Astrocyte (in vitro differentiated cells and primary cell): ENCODE measurements at regions not wholly inside any gene's neighbourhood (a gene's known extent, or its start where the extent isn't known, plus 50 kb on each side); places are given as distances from the start of the nearest gene placed in this dataset.

ENCODE experiments used
- DNase-seq: peaks from one replicate; pipeline ENCODE4 v3.0.0-alpha.2; 2010; ENCODE audit warnings: low read depth
- FAIRE-seq: peaks from 2 replicates; lab custom pipeline; 2011; peaks lifted over from hg19 to GRCh38; lab: Jason Lieb, UNC
- H2AFZ ChIP-seq: 2 replicates; pipeline ENCODE4 v1.6.0; 2012; ENCODE audit warnings: low read depth, low read length, inconsistent platforms
- H3K27ac ChIP-seq: 2 replicates; pipeline ENCODE4 v1.5.1; 2011; ENCODE audit warnings: low read depth, low read length, inconsistent platforms
- H3K27me3 ChIP-seq: 2 replicates; pipeline ENCODE4 v1.6.0; 2011; ENCODE audit warnings: low read length, inconsistent platforms; ENCODE audit not compliant: insufficient read depth
- H3K36me3 ChIP-seq: 2 replicates; pipeline ENCODE4 v1.5.1; 2011; ENCODE audit warnings: low read length, inconsistent platforms; ENCODE audit not compliant: insufficient read depth
- H3K4me1 ChIP-seq: 2 replicates; pipeline ENCODE4 v1.5.1; 2011; ENCODE audit warnings: low read length, inconsistent platforms; ENCODE audit not compliant: insufficient read depth
- H3K4me2 ChIP-seq: 2 replicates; pipeline ENCODE4 v1.6.0; 2012; ENCODE audit warnings: low read length, inconsistent platforms
- H3K4me3 ChIP-seq: 2 replicates; pipeline ENCODE4 v1.5.1; 2011; ENCODE audit warnings: low read depth, mild to moderate bottlenecking, low read length, inconsistent platforms; ENCODE audit not compliant: insufficient read depth
- H3K79me2 ChIP-seq: 2 replicates; pipeline ENCODE4 v1.6.0; 2012; ENCODE audit warnings: mild to moderate bottlenecking, low read length, inconsistent platforms; ENCODE audit not compliant: insufficient read depth
- H3K9ac ChIP-seq: 2 replicates; pipeline ENCODE4 v1.6.0; 2012; ENCODE audit warnings: mild to moderate bottlenecking, low read length, inconsistent platforms
- H3K9me3 ChIP-seq: 2 replicates; pipeline ENCODE4 v1.5.1; 2012; ENCODE audit warnings: low read depth, mild to moderate bottlenecking, low read length, inconsistent platforms; ENCODE audit not compliant: insufficient read depth
- H4K20me1 ChIP-seq: 2 replicates; pipeline ENCODE4 v1.6.0; 2012; ENCODE audit warnings: low read length, inconsistent platforms; ENCODE audit not compliant: insufficient read depth
- H3K27ac Mint-ChIP-seq: one replicate; pipeline ENCODE4 v1.8.0; 2021; ENCODE audit warnings: mild to moderate bottlenecking, mixed read lengths; ENCODE audit not compliant: unreplicated experiment
- H3K27me3 Mint-ChIP-seq: one replicate; pipeline ENCODE4 v1.8.0; 2021; ENCODE audit warnings: low read depth, mixed read lengths; ENCODE audit not compliant: unreplicated experiment
- H3K36me3 Mint-ChIP-seq: one replicate; pipeline ENCODE4 v1.8.0; 2021; ENCODE audit warnings: low read depth, mixed read lengths; ENCODE audit not compliant: unreplicated experiment
- H3K4me1 Mint-ChIP-seq: one replicate; pipeline ENCODE4 v1.8.0; 2021; ENCODE audit warnings: low read depth, mixed read lengths; ENCODE audit not compliant: unreplicated experiment
- H3K4me3 Mint-ChIP-seq: one replicate; pipeline ENCODE4 v1.8.0; 2021; ENCODE audit warnings: mild to moderate bottlenecking, moderate library complexity, mixed read lengths; ENCODE audit not compliant: unreplicated experiment
- H3K9me3 Mint-ChIP-seq: one replicate; pipeline ENCODE4 v1.8.0; 2021; ENCODE audit warnings: mild to moderate bottlenecking, mixed read lengths; ENCODE audit not compliant: unreplicated experiment
- CTCF ChIP-seq: IDR thresholded peaks from 2 replicates; pipeline ENCODE4 v1.5.1; 2011; ENCODE audit warnings: low read depth, mild to moderate bottlenecking, inconsistent platforms, low read length, moderate library complexity; ENCODE audit not compliant: insufficient read depth
- EZH2 ChIP-seq: IDR thresholded peaks from 2 replicates; pipeline ENCODE4 v1.6.1; 2012; ENCODE audit warnings: mild to moderate bottlenecking, low read length, inconsistent platforms; ENCODE audit not compliant: insufficient read depth

DNA sequence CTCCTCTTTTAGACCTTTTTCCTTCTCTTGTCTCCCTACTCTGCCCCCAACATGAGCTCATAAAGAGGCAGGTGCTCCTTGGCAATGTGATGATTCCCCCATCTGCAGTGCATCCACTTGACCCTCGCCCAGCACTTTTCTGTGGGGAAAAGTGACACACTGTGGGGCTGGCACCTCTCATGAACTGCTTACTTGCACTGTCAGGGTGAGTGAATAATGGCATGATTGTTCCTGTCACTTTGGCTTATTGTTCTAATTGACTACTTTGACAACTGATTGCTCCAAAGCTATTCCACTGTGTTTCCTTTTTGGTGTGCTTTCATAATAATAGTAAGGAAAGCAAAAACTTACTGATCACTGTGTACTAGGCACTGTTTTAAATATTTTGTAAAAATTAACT is 253.3 kb upstream of the SUCLG2 start:
- H3K9ac ChIP-seq: no peak overlapping the region
- no peak overlapping the region for H3K27ac Mint-ChIP-seq
- no peak for DNase-seq
- H3K4me3 ChIP-seq: no peak overlapping the region
- no peaks in the 10 kb centered on the region for H3K4me1 ChIP-seq
- no peaks in the 10 kb centered on the region for H3K27me3 ChIP-seq
- H4K20me1 ChIP-seq: no peaks in the 10 kb centered on the region
- H3K27ac ChIP-seq: no peak overlapping the region
- no peaks in the 10 kb centered on the region for H3K36me3 ChIP-seq
- H3K4me2 ChIP-seq: no peak overlapping the region
- H3K9me3 ChIP-seq: no peaks in the 10 kb centered on the region
- no peaks in the 10 kb centered on the region for H3K9me3 Mint-ChIP-seq
- H3K4me3 Mint-ChIP-seq: no peak overlapping the region
- no peak for FAIRE-seq
- TF ChIP-seq CTCF: no peak
- no peak for TF ChIP-seq EZH2
- H2AFZ ChIP-seq: no peak overlapping the region
- no peaks in the 10 kb centered on the region for H3K36me3 Mint-ChIP-seq
- H3K79me2 ChIP-seq: no peaks in the 10 kb centered on the region
- H3K4me1 Mint-ChIP-seq: no peaks in the 10 kb centered on the region
- peaks cover 3% of the 10 kb centered on the region for H3K27me3 Mint-ChIP-seq

- no peaks in the 10 kb centered on the region for H3K36me3 ChIP-seq
- no peak overlapping the region for H3K9ac ChIP-seq
- H3K4me2 ChIP-seq: no peak overlapping the region
- FAIRE-seq: no peak
- H4K20me1 ChIP-seq: no peaks in the 10 kb centered on the region
- Mint-ChIP-seq H3K27ac (no peak overlapping the region), H3K4me3 (no peak overlapping the region), H3K36me3 (no peaks in the 10 kb centered on the region), H3K27me3 (peaks cover 3% of the 10 kb centered on the region), H3K4me1 (no peaks in the 10 kb centered on the region), H3K9me3 (no peaks in the 10 kb centered on the region)
- TF ChIP-seq CTCF (no peak), EZH2 (no peak)
- DNase-seq: no peak
- no peaks in the 10 kb centered on the region for H3K4me1 ChIP-seq
- no peak overlapping the region for H3K4me3 ChIP-seq
- no peaks in the 10 kb centered on the region for H3K79me2 ChIP-seq
- no peak overlapping the region for H3K27ac ChIP-seq
- no peak overlapping the region for H2AFZ ChIP-seq
- no peaks in the 10 kb centered on the region for H3K27me3 ChIP-seq
- H3K9me3 ChIP-seq: no peaks in the 10 kb centered on the region
Observed at GRCh38 chr3:67906261-67906660, 251.8 kb upstream of the SUCLG2 start.

GRCh38 chr3:67901681-67902080 is 247.3 kb upstream of the SUCLG2 start:
- H3K9me3 ChIP-seq: no peaks in the 10 kb centered on the region
- H3K4me1 ChIP-seq: no peaks in the 10 kb centered on the region
- H3K36me3 Mint-ChIP-seq: no peaks in the 10 kb centered on the region
- H2AFZ ChIP-seq: no peak overlapping the region
- TF ChIP-seq CTCF: peak; percentile 11
- no peak for TF ChIP-seq EZH2
- no peak overlapping the region for H3K27ac Mint-ChIP-seq
- DNase-seq (no peak), FAIRE-seq (no peak)
- no peaks in the 10 kb centered on the region for H3K27me3 Mint-ChIP-seq
- no peak overlapping the region for H3K9ac ChIP-seq
- H4K20me1 ChIP-seq: no peaks in the 10 kb centered on the region
- no peaks in the 10 kb centered on the region for H3K27me3 ChIP-seq
- H3K4me1 Mint-ChIP-seq: no peaks in the 10 kb centered on the region
- H3K27ac ChIP-seq: no peak overlapping the region
- no peaks in the 10 kb centered on the region for H3K36me3 ChIP-seq
- no peaks in the 10 kb centered on the region for H3K9me3 Mint-ChIP-seq
- no peak overlapping the region for H3K4me3 Mint-ChIP-seq
- H3K4me3 ChIP-seq: no peak overlapping the region
- H3K4me2 ChIP-seq: no peak overlapping the region
- H3K79me2 ChIP-seq: no peaks in the 10 kb centered on the region
